RCC 7860 (cell line): ENCODE measurements at regions not wholly inside any gene's neighbourhood (a gene's known extent, or its start where the extent isn't known, plus 50 kb on each side); places are given as distances from the start of the nearest gene placed in this dataset.

Experiments used
- DNase-seq: peaks from one replicate; pipeline ENCODE4 v3.0.0-alpha.2; 2015; ENCODE audit warnings: low spot score
- FAIRE-seq: peaks from 2 replicates; lab custom pipeline; 2012; peaks lifted over from hg19 to GRCh38; lab: Jason Lieb, UNC

GRCh38 chr20:50311308-50312001 lies 120.8 kb downstream of the CEBPB start:
- DNase-seq: no peak
- FAIRE-seq: no peak

- DNase-seq (no peak), FAIRE-seq (no peak)
Observed at GRCh38 chr20:50312002-50312681, 121.5 kb downstream of the CEBPB start.

- no peak for FAIRE-seq
- DNase-seq: peak; percentile 63
Observed at GRCh38 chr20:50312682-50313521, 122.3 kb downstream of the CEBPB start.

GRCh38 chr20:50313522-50313820 lies 122.8 kb downstream of the CEBPB start:
- FAIRE-seq: no peak
- no peak for DNase-seq

- no peak for DNase-seq
- no peak for FAIRE-seq
Observed at GRCh38 chr20:50313827-50314677, 123.4 kb downstream of the CEBPB start.

GRCh38 chr20:50314678-50315335 lies 124.2 kb downstream of the CEBPB start:
- no peak for FAIRE-seq
- DNase-seq: no peak

- no peak for FAIRE-seq
- DNase-seq: no peak
Observed at GRCh38 chr20:50315586-50316551, 125.2 kb downstream of the CEBPB start.

GRCh38 chr20:50317116-50317515 lies 126.5 kb downstream of the CEBPB start:
- FAIRE-seq: no peak

GRCh38 chr20:50317609-50318008 lies 127.0 kb downstream of the CEBPB start:
- FAIRE-seq (no peak), DNase-seq (no peak)

More at GRCh38 chr20:50317116-50317515, 126.5 kb downstream of the CEBPB start:
- DNase-seq: no peak

- FAIRE-seq (no peak), DNase-seq (no peak)
Observed at GRCh38 chr20:50318710-50319109, 128.1 kb downstream of the CEBPB start.

- DNase-seq (no peak), FAIRE-seq (no peak)
Observed at GRCh38 chr20:50320005-50320900, 129.6 kb downstream of the CEBPB start.

GRCh38 chr20:50320901-50321796 lies 130.5 kb downstream of the CEBPB start:
- FAIRE-seq: peak; percentile 80
- DNase-seq: peak; percentile 97

- DNase-seq: no peak
- FAIRE-seq: no peak
Observed at GRCh38 chr20:50321797-50322480, 131.3 kb downstream of the CEBPB start.

GRCh38 chr20:50322703-50323131 lies 132.1 kb downstream of the CEBPB start:
- no peak for DNase-seq
- FAIRE-seq: no peak

- FAIRE-seq (no peak), DNase-seq (no peak)
Observed at GRCh38 chr20:50323209-50323608, 132.6 kb downstream of the CEBPB start.
